ENCODE measurements at regions not wholly inside any gene's neighbourhood (a gene's known extent, or its start where the extent isn't known, plus 50 kb on each side); places are given as distances from the start of the nearest gene placed in this dataset.
"Not testable (repeated sequence)": the region's sequence is repeated elsewhere in the genome, so short reads cannot be mapped to it uniquely, and the experiment has no call there.

- H3K36me3 ChIP-seq: no peaks in the 10 kb centered on the region
- no peaks in the 10 kb centered on the region for H3K9me3 ChIP-seq (replicated peaks)
- H3K27ac ChIP-seq: no peak overlapping the region
Observed at GRCh38 chr5:106660681-106661080, 1010.1 kb downstream of the EFNA5 start.

GRCh38 chr5:106658150-106658549, 1012.6 kb downstream of the EFNA5 start:
- no peaks in the 10 kb centered on the region for H3K4me1 ChIP-seq
- no peaks in the 10 kb centered on the region for H3K9me3 ChIP-seq (replicated peaks)
- no peak overlapping the region for H3K27ac ChIP-seq
- no peak for DNase-seq
- no peaks in the 10 kb centered on the region for H3K27me3 ChIP-seq
- no peaks in the 10 kb centered on the region for H3K36me3 ChIP-seq
- H3K4me3 ChIP-seq: no peak overlapping the region

More at GRCh38 chr5:106660681-106661080, 1010.1 kb downstream of the EFNA5 start:
- Histone ChIP-seq H3K27me3 (no peaks in the 10 kb centered on the region), H3K4me1 (no peaks in the 10 kb centered on the region), H3K4me3 (no peak overlapping the region)
- DNase-seq: no peak

GRCh38 chr5:106656821-106657220, 1013.9 kb downstream of the EFNA5 start:
- DNase-seq: no peak
- no peaks in the 10 kb centered on the region for H3K36me3 ChIP-seq
- H3K9me3 ChIP-seq (replicated peaks): no peaks in the 10 kb centered on the region
- no peaks in the 10 kb centered on the region for H3K4me1 ChIP-seq
- no peaks in the 10 kb centered on the region for H3K27me3 ChIP-seq
- H3K27ac ChIP-seq: no peak overlapping the region
- H3K4me3 ChIP-seq: no peak overlapping the region

- Histone ChIP-seq H3K4me1 (peaks cover 5% of the 10 kb centered on the region; the same call in 1 of the 2 replicates), H3K36me3 (no peaks in the 10 kb centered on the region), H3K9me3 (replicated peaks) (no peaks in the 10 kb centered on the region), H3K4me3 (no peak overlapping the region), H3K27me3 (no peaks in the 10 kb centered on the region), H3K27ac (no peak overlapping the region)
- peak in 1 of 2 experiments; percentile 11 for DNase-seq
Observed at GRCh38 chr5:106649031-106649430, 1021.7 kb downstream of the EFNA5 start.

GRCh38 chr5:106648401-106648800, 1022.3 kb downstream of the EFNA5 start:
- no peak for DNase-seq
- peaks cover 5% of the 10 kb centered on the region; the same call in 1 of the 2 replicates for H3K4me1 ChIP-seq
- H3K4me3 ChIP-seq: no peak overlapping the region
- H3K9me3 ChIP-seq (replicated peaks): no peaks in the 10 kb centered on the region
- no peak overlapping the region for H3K27ac ChIP-seq
- H3K27me3 ChIP-seq: no peaks in the 10 kb centered on the region
- no peaks in the 10 kb centered on the region for H3K36me3 ChIP-seq

- Histone ChIP-seq H3K9me3 (replicated peaks) (no peaks in the 10 kb centered on the region), H3K27ac (no peak overlapping the region), H3K4me1 (peaks cover 5% of the 10 kb centered on the region; the same call in 1 of the 2 replicates), H3K36me3 (no peaks in the 10 kb centered on the region), H3K4me3 (no peak overlapping the region), H3K27me3 (no peaks in the 10 kb centered on the region)
- DNase-seq: no peak
Observed at GRCh38 chr5:106646106-106646505, 1024.6 kb downstream of the EFNA5 start.

GRCh38 chr5:106640511-106640910, 1030.2 kb downstream of the EFNA5 start:
- no peaks in the 10 kb centered on the region; the same call in 1 of the 2 replicates for H3K9me3 ChIP-seq (replicated peaks)
- DNase-seq: no peak
- H3K27me3 ChIP-seq: no peaks in the 10 kb centered on the region
- no peak overlapping the region for H3K27ac ChIP-seq
- H3K4me1 ChIP-seq: no peaks in the 10 kb centered on the region
- no peaks in the 10 kb centered on the region for H3K36me3 ChIP-seq
- H3K4me3 ChIP-seq: no peak overlapping the region

- DNase-seq: no peak
- H3K9me3 ChIP-seq (replicated peaks): no peaks in the 10 kb centered on the region; the same call in 1 of the 2 replicates
- no peak overlapping the region for H3K4me3 ChIP-seq
- no peak overlapping the region for H3K27ac ChIP-seq
- no peaks in the 10 kb centered on the region for H3K36me3 ChIP-seq
- H3K4me1 ChIP-seq: no peaks in the 10 kb centered on the region
- H3K27me3 ChIP-seq: no peaks in the 10 kb centered on the region
Observed at GRCh38 chr5:106639488-106639887, 1031.2 kb downstream of the EFNA5 start.

GRCh38 chr5:106637275-106637674, 1033.5 kb downstream of the EFNA5 start:
- DNase-seq: no peak
- H3K4me1 ChIP-seq: no peaks in the 10 kb centered on the region
- no peaks in the 10 kb centered on the region for H3K27me3 ChIP-seq
- H3K9me3 ChIP-seq (replicated peaks): no peaks in the 10 kb centered on the region; the same call in 1 of the 2 replicates
- H3K27ac ChIP-seq: no peak overlapping the region
- H3K4me3 ChIP-seq: no peak overlapping the region
- no peaks in the 10 kb centered on the region for H3K36me3 ChIP-seq

- no peak for DNase-seq
- Histone ChIP-seq H3K9me3 (replicated peaks) (no peaks in the 10 kb centered on the region; the same call in 1 of the 2 replicates), H3K27me3 (no peaks in the 10 kb centered on the region)
Observed at GRCh38 chr5:106634375-106634774, 1036.4 kb downstream of the EFNA5 start.

GRCh38 chr5:106633825-106634224, 1036.9 kb downstream of the EFNA5 start:
- H3K4me1 ChIP-seq: no peaks in the 10 kb centered on the region
- H3K9me3 ChIP-seq (replicated peaks): no peaks in the 10 kb centered on the region; the same call in 1 of the 2 replicates
- no peaks in the 10 kb centered on the region for H3K36me3 ChIP-seq
- H3K4me3 ChIP-seq: no peak overlapping the region
- H3K27ac ChIP-seq: no peak overlapping the region
- no peaks in the 10 kb centered on the region for H3K27me3 ChIP-seq
- no peak for DNase-seq

More at GRCh38 chr5:106634375-106634774, 1036.4 kb downstream of the EFNA5 start:
- H3K4me3 ChIP-seq: no peak overlapping the region
- H3K4me1 ChIP-seq: no peaks in the 10 kb centered on the region
- no peak overlapping the region for H3K27ac ChIP-seq
- H3K36me3 ChIP-seq: no peaks in the 10 kb centered on the region

- not testable (repeated sequence) for H3K4me1 ChIP-seq, H3K27ac ChIP-seq, H3K4me3 ChIP-seq
Observed at GRCh38 chr5:106628456-106628855, 1042.3 kb downstream of the EFNA5 start.

GRCh38 chr5:106610041-106610440, 1060.7 kb downstream of the EFNA5 start:
- Histone ChIP-seq H3K4me3 (no peak overlapping the region), H3K36me3 (no peaks in the 10 kb centered on the region), H3K9me3 (replicated peaks) (no peaks in the 10 kb centered on the region), H3K27me3 (no peaks in the 10 kb centered on the region), H3K27ac (no peak overlapping the region; the same call in 1 of the 2 replicates), H3K4me1 (peaks cover 26% of the 10 kb centered on the region; the same call in 1 of the 2 replicates)
- peak in 1 of 2 experiments; percentile 65 for DNase-seq

More at GRCh38 chr5:106628456-106628855, 1042.3 kb downstream of the EFNA5 start:
- H3K27me3 ChIP-seq; DNase-seq; H3K9me3 ChIP-seq (replicated peaks); H3K36me3 ChIP-seq: not testable (repeated sequence)

- Histone ChIP-seq H3K27ac (no peak overlapping the region), H3K9me3 (replicated peaks) (no peaks in the 10 kb centered on the region), H3K36me3 (no peaks in the 10 kb centered on the region), H3K4me1 (no peaks in the 10 kb centered on the region), H3K4me3 (no peak overlapping the region), H3K27me3 (no peaks in the 10 kb centered on the region)
- DNase-seq: no peak
Observed at GRCh38 chr5:106601620-106602019, 1069.1 kb downstream of the EFNA5 start.

GRCh38 chr5:106600803-106601202, 1069.9 kb downstream of the EFNA5 start:
- no peaks in the 10 kb centered on the region for H3K27me3 ChIP-seq
- H3K4me1 ChIP-seq: no peaks in the 10 kb centered on the region
- DNase-seq: no peak

GRCh38 chr5:106595864-106596263, 1074.9 kb downstream of the EFNA5 start:
- Histone ChIP-seq H3K27me3 (no peaks in the 10 kb centered on the region), H3K27ac (no peak overlapping the region), H3K4me3 (no peak overlapping the region), H3K4me1 (no peaks in the 10 kb centered on the region), H3K9me3 (replicated peaks) (no peaks in the 10 kb centered on the region), H3K36me3 (no peaks in the 10 kb centered on the region)
- DNase-seq: no peak

More at GRCh38 chr5:106600803-106601202, 1069.9 kb downstream of the EFNA5 start:
- no peak overlapping the region for H3K4me3 ChIP-seq
- H3K36me3 ChIP-seq: no peaks in the 10 kb centered on the region
- no peaks in the 10 kb centered on the region for H3K9me3 ChIP-seq (replicated peaks)
- H3K27ac ChIP-seq: no peak overlapping the region

Data from SJCRH30 (cell line).